A549 (cell line): ENCODE measurements at regions not wholly inside any gene's neighbourhood (a gene's known extent, or its start where the extent isn't known, plus 50 kb on each side); places are given as distances from the start of the nearest gene placed in this dataset.

ENCODE experiments used
- ATAC-seq, 2 experiments: fragments of 200-7000 bp in 1 of 2; fragments of >200 bp in 1 of 2; cut with Nextera tagmentation in 1 of 2; cut with Tn5 transposase in 1 of 2; 3 replicates each; pipeline versions ENCODE4 v1.8.0 to v1.9.1; 2018 to 2020; ENCODE audit warnings: mild to moderate bottlenecking in 1 of 2, moderate library complexity in 1 of 2
- CTCF ChIA-PET: fragments of 300-600 bp; sonication (Branson Sonifier 250); formaldehyde crosslinking; extraction: SDS; loops from one replicate; lab custom pipeline; 2021; ENCODE audit warnings: antibody characterized with exemption, inconsistent platforms; lab: Yijun Ruan, JAX
- POLR2A ChIA-PET: fragments of 350-600 bp; formaldehyde crosslinking; extraction: SDS; loops from one replicate; lab custom pipeline; 2021; ENCODE audit warnings: antibody characterized with exemption, inconsistent platforms; lab: Yijun Ruan, JAX
- DNase-seq, 2 experiments: peaks; one replicate each; pipeline versions ENCODE4 v3.0.0 to v3.0.0-alpha.2; 2011 to 2016; ENCODE audit warnings: low read depth in 1 of 2, low spot score in 1 of 2
- FAIRE-seq: peaks from 2 replicates; lab custom pipeline; 2011; peaks lifted over from hg19 to GRCh38; lab: Jason Lieb, UNC
- H3K27ac ChIP-seq, 2 experiments: fragments of >200 bp; sonication (Bioruptor Twin); formaldehyde crosslinking; 3 replicates each; pipeline ENCODE4 v1.5.1; 2016 to 2017
- H3K4me1 ChIP-seq: fragments of >200 bp; sonication (Bioruptor Twin); formaldehyde crosslinking; 3 replicates; pipeline ENCODE4 v1.6.1; 2016
- H3K4me2 ChIP-seq: fragments of >200 bp; sonication (Bioruptor Twin); formaldehyde crosslinking; 3 replicates; pipeline ENCODE4 v1.6.1; 2016
- H3K4me3 ChIP-seq: fragments of >200 bp; sonication (Bioruptor Twin); formaldehyde crosslinking; 3 replicates; pipeline ENCODE4 v1.5.1; 2016
- H3K9me3 ChIP-seq: fragments of >200 bp; sonication (Bioruptor Twin); formaldehyde crosslinking; 3 replicates; pipeline ENCODE4 v1.6.1; 2016
- BHLHE40 ChIP-seq: IDR thresholded peaks from 2 replicates; pipeline ENCODE4 v1.6.1; 2012; ENCODE audit warnings: low read depth, low read length, inconsistent platforms
- CBX8 ChIP-seq: fragments of 200-600 bp; sonication (generic); IDR thresholded peaks from 2 replicates; pipeline ENCODE4 v1.6.1; 2016
- CHD2 ChIP-seq: fragments of 150-350 bp; IDR thresholded peaks from 2 replicates; pipeline ENCODE4 v1.6.1; 2014; ENCODE audit warnings: low read length; ENCODE audit not compliant: partially characterized antibody
- CHD4 ChIP-seq: fragments of 200-600 bp; sonication (generic); IDR thresholded peaks from 2 replicates; pipeline ENCODE4 v1.6.1; 2016; ENCODE audit warnings: antibody characterized with exemption, mild to moderate bottlenecking, borderline replicate concordance
- EHF ChIP-seq: fragments of 250-450 bp; sonication (Bioruptor Pico); IDR thresholded peaks from 2 replicates; pipeline ENCODE4 v1.5.0; 2020; ENCODE audit warnings: mild to moderate bottlenecking
- EHMT2 ChIP-seq: fragments of 200-600 bp; sonication (generic); IDR thresholded peaks from 2 replicates; pipeline ENCODE4 v1.6.1; 2016; ENCODE audit warnings: antibody characterized with exemption, low read depth, mild to moderate bottlenecking, moderate library complexity
- FOSL2 ChIP-seq, 2 experiments: fragments of 450-650 bp in 1 of 2; fragments of >200 bp in 1 of 2; sonication (Bioruptor Twin) in 1 of 2; formaldehyde crosslinking; IDR thresholded peaks; 2 replicates each; pipeline versions ENCODE4 v1.5.0 to v1.6.1; 2016 to 2020; ENCODE audit warnings: mild to moderate bottlenecking in 1 of 2, moderate library complexity in 1 of 2
- FOXS1 ChIP-seq: fragments of 250-450 bp; sonication (Bioruptor Pico); IDR thresholded peaks from 2 replicates; pipeline ENCODE4 v1.5.0; 2020; ENCODE audit warnings: mild to moderate bottlenecking, moderate library complexity
- GATA3 ChIP-seq: IDR thresholded peaks from 2 replicates; pipeline ENCODE4 v1.6.1; 2012; ENCODE audit warnings: borderline replicate concordance
- HMGXB4 ChIP-seq: fragments of 250-450 bp; sonication (Bioruptor Pico); IDR thresholded peaks from 2 replicates; pipeline ENCODE4 v1.5.0; 2021; ENCODE audit warnings: mild to moderate bottlenecking, moderate library complexity, borderline replicate concordance
- HOXA7 ChIP-seq: fragments of 250-450 bp; sonication (Bioruptor Pico); IDR thresholded peaks from 2 replicates; pipeline ENCODE4 v1.5.0; 2020; ENCODE audit warnings: mild to moderate bottlenecking, moderate library complexity
- KDM1A ChIP-seq: fragments of 200-600 bp; sonication (generic); IDR thresholded peaks from 2 replicates; pipeline ENCODE4 v1.6.1; 2016; ENCODE audit warnings: low read depth, mild to moderate bottlenecking
- MAZ ChIP-seq: fragments of 150-350 bp; IDR thresholded peaks from 2 replicates; pipeline ENCODE4 v1.6.1; 2014; ENCODE audit warnings: antibody characterized with exemption, low read depth, low read length, borderline replicate concordance
- NR3C1 ChIP-seq: fragments of >200 bp; sonication (Bioruptor Twin); formaldehyde crosslinking; IDR thresholded peaks from 3 replicates; pipeline ENCODE4 v1.6.1; 2017
- POLR2AphosphoS2 ChIP-seq: conservative IDR thresholded peaks from 2 replicates; pipeline ENCODE4 v1.6.1; 2012; ENCODE audit warnings: low read length, improper control_type of control experiment, inconsistent platforms
- RAD21 ChIP-seq, 2 experiments: fragments of >200 bp in 1 of 2; sonication (Bioruptor Twin) in 1 of 2; formaldehyde crosslinking in 1 of 2; IDR thresholded peaks in 1 of 2; conservative IDR thresholded peaks in 1 of 2; 2 replicates in 1 of 2; 3 replicates in 1 of 2; pipeline ENCODE4 v1.6.1; 2012 to 2018; ENCODE audit warnings: inconsistent platforms in 1 of 2
- RARB ChIP-seq: fragments of 250-450 bp; sonication (Bioruptor Pico); IDR thresholded peaks from 2 replicates; pipeline ENCODE4 v1.8.0; 2021; ENCODE audit warnings: mild to moderate bottlenecking, moderate library complexity
- REST ChIP-seq: fragments of 200-600 bp; sonication (generic); IDR thresholded peaks from 2 replicates; pipeline ENCODE4 v1.6.1; 2016; ENCODE audit warnings: antibody characterized with exemption, mild to moderate bottlenecking, moderate library complexity
- TFCP2L1 ChIP-seq: fragments of 250-450 bp; sonication (Bioruptor Pico); IDR thresholded peaks from 2 replicates; pipeline ENCODE4 v1.5.0; 2021; ENCODE audit warnings: mild to moderate bottlenecking
- TP53 ChIP-seq: fragments of 250-450 bp; sonication (Bioruptor Pico); IDR thresholded peaks from 2 replicates; pipeline ENCODE4 v1.5.0; 2021; ENCODE audit warnings: mild to moderate bottlenecking, moderate library complexity
- WGBS: methylation state at CpG from one replicate; pipeline ENCODE4 v1.1.6; 2017; ENCODE audit errors: missing lambda C conversion rate; 5-methylcytosine and 5-hydroxymethylcytosine counted together
- TF ChIP-seq, protein P1 (sequence below): fragments of >200 bp; sonication (Bioruptor Twin); formaldehyde crosslinking; IDR thresholded peaks from 3 replicates; pipeline ENCODE4 v1.5.1; 2016
- TF ChIP-seq, protein P2 (sequence below): fragments of 250-450 bp; sonication (Bioruptor Pico); IDR thresholded peaks from 2 replicates; pipeline ENCODE4 v1.5.0; 2020; ENCODE audit warnings: low read depth, mild to moderate bottlenecking, moderate library complexity

DNA sequence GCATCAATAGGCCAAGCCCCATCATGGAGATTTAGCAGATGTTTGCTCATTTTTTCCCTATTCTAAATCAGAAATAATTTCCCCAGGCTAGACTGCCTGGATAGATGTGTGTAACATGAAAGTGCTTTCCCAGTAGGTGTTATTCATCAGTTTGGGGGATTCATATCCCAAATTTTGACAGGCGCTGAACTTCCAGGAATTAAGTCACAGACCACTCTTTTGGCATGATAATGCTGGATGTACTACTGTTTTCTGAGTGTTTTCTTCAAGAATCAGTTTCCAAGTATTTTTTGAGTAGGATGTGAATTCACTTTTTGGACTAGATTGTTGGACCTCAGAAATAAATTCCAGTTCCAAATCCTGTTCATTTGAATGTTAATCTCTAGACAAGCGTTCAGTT, 637.4 kb downstream of the REEP3 start (continued):
- TF ChIP-seq REST (no peak), CHD2 (no peak), CHD4 (no peak), FOXS1 (CRISPR knock-in tag) (no peak)
- TF ChIP-seq, protein P1, sequence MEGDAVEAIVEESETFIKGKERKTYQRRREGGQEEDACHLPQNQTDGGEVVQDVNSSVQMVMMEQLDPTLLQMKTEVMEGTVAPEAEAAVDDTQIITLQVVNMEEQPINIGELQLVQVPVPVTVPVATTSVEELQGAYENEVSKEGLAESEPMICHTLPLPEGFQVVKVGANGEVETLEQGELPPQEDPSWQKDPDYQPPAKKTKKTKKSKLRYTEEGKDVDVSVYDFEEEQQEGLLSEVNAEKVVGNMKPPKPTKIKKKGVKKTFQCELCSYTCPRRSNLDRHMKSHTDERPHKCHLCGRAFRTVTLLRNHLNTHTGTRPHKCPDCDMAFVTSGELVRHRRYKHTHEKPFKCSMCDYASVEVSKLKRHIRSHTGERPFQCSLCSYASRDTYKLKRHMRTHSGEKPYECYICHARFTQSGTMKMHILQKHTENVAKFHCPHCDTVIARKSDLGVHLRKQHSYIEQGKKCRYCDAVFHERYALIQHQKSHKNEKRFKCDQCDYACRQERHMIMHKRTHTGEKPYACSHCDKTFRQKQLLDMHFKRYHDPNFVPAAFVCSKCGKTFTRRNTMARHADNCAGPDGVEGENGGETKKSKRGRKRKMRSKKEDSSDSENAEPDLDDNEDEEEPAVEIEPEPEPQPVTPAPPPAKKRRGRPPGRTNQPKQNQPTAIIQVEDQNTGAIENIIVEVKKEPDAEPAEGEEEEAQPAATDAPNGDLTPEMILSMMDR, result no peak

GRCh38 chr10:64159910-64160872, 639.0 kb downstream of the REEP3 start:
- no peak for TF ChIP-seq FOSL2 (IDR thresholded peaks at IDR 0.05)
- TF ChIP-seq FOSL2 (CRISPR knock-in tag; IDR thresholded peaks at IDR 0.05), result no peak
- no peak for TF ChIP-seq RARB (CRISPR knock-in tag)
- TF ChIP-seq GATA3, result no peak
- TF ChIP-seq MAZ, result no peak
- no peak for TF ChIP-seq HOXA7 (CRISPR knock-in tag)
- TF ChIP-seq, protein P2, sequence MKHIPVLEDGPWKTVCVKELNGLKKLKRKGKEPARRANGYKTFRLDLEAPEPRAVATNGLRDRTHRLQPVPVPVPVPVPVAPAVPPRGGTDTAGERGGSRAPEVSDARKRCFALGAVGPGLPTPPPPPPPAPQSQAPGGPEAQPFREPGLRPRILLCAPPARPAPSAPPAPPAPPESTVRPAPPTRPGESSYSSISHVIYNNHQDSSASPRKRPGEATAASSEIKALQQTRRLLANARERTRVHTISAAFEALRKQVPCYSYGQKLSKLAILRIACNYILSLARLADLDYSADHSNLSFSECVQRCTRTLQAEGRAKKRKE, result no peak
- no peak for TF ChIP-seq TP53 (CRISPR knock-in tag)
- no peak for TF ChIP-seq FOXS1 (CRISPR knock-in tag)
- no peak for TF ChIP-seq TFCP2L1 (CRISPR knock-in tag)
- TF ChIP-seq EHF (CRISPR knock-in tag), result no peak
- TF ChIP-seq EHMT2, result no peak
- TF ChIP-seq, all 56 proteins: peak for 0
- ATAC-seq (no peak), FAIRE-seq (no peak), DNase-seq (no peak)
- WGBS, result 0% methylated on average over 2 of the region's 2 CpGs
- no peak overlapping the region for H3K4me2 ChIP-seq
- H3K9me3 ChIP-seq, result no peaks in the 10 kb centered on the region
- no peak overlapping the region for H3K4me3 ChIP-seq
- ChIA-PET POLR2A (no interaction called here), CTCF (no interaction called here)
- no peak overlapping the region for H3K27ac ChIP-seq
- no peaks in the 10 kb centered on the region for H3K4me1 ChIP-seq

GRCh38 chr10:64170791-64171190, 649.6 kb downstream of the REEP3 start:
- 78% methylated on average over 35 of the region's 35 CpGs for WGBS
- H3K27ac ChIP-seq, result no peak overlapping the region
- ChIA-PET POLR2A (no interaction called here), CTCF (no interaction called here)
- H3K9me3 ChIP-seq, result no peaks in the 10 kb centered on the region
- H3K4me3 ChIP-seq, result no peak overlapping the region
- H3K4me1 ChIP-seq, result no peaks in the 10 kb centered on the region
- ATAC-seq, result no peak
- H3K4me2 ChIP-seq, result no peak overlapping the region
- TF ChIP-seq BHLHE40 (no peak), KDM1A (no peak), CBX8 (no peak), RAD21 (conservative IDR thresholded peaks at IDR 0.05 in 1 of 2, IDR thresholded peaks at IDR 0.05 in 1 of 2) (no peak), POLR2AphosphoS2 (no peak), NR3C1 (no peak), HMGXB4 (CRISPR knock-in tag) (no peak)
- TF ChIP-seq, all 56 proteins: peak for 0
- DNase-seq (no peak), FAIRE-seq (no peak)
